ENCODE measurements at regions not wholly inside any gene's neighbourhood (a gene's known extent, or its start where the extent isn't known, plus 50 kb on each side); places are given as distances from the start of the nearest gene placed in this dataset.
A peak's percentile ranks its signal among the peaks of the same experiment; 100 is the strongest.

DNA sequence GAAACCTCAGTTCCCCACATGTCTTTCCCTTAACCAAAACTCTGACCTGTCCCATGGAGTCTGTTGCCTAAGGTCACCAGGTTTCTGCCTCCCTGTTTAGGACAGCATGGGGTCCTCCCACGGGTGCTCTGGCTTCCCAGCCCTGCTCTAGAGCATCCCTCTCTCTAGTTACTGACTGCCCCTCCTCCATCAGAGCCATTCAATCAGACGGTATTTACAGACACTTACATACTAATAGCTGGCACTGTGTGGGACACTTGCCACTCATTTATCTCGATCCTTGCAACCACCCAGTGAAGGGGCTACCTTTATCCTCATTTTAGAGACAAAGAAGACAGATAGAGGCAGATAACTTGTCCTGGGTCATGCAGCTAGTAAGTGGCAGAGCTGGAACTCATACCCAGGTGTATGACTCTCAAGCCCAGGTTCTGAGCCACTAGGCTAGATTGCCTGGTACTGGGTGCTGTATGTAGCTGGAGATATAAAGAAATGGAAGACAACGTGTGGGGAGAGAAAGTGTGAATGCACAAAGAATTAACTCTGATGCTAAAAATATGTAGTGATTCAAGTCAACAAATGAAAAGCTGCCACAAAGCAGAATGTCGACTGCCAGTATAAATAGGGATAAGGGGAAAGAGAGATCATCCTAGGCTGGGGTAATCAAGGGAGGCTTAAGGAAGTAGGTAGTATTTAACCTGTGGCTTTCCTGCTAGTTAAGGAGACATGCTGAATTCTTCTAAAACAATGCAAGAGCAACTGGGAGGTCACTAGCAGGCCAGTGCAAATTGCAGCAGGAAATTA, 52.5 kb upstream of the PDE8B start:
- DNase-seq (ENCODE audit: low read depth), result no peak
- in situ Hi-C loops (cut with HindIII; ENCODE audit: low pct_unique_long_range_greater_than_20kb, low sequenced_read_pairs), result no loop called here

DNA sequence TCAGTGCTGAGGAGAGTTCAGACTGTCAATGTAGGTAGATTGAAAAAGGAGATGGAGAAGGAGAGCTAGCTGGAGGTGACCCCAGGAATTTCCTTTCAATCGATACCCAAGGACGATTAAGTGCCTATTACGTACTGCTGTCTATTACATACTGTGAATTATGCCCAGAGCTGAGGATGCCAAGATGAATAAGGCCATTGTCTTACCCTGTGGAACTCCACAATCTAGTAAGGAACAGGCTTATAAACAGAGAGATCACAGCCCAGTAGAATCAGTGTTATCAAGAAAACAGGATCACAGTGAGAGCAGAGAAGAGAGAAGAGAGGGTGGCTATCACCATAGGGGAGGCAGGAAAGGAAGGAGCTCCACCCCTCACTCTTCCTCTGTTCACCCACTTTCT, 54.1 kb upstream of the PDE8B start:
- no peak for DNase-seq (ENCODE audit: low read depth)
- in situ Hi-C loops (cut with HindIII; ENCODE audit: low pct_unique_long_range_greater_than_20kb, low sequenced_read_pairs), result no loop called here

- no peak for DNase-seq (ENCODE audit: low read depth)
- in situ Hi-C loops (cut with HindIII; ENCODE audit: low pct_unique_long_range_greater_than_20kb, low sequenced_read_pairs), result no loop called here
These were observed 55.2 kb upstream of the PDE8B start for GRCh38 chr5:77155179-77155785.

DNA sequence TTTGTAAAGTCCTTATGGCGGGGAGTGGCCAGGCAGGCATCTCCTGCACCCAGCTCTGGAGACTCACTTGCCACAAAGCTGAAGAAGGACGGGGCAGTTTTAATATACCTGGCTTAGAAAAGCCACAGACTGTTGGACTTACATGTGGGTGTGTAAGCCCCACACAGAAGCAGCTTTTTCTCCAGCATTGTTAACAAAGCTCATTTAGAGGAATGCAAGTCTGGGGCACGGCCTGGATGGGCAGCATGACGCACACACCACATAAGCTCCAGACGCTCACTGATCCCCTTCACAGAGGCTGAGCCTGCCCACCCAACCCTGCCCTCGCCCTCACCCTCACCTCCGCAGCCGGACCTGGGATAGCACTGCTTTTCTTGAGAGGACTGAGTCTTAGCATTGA, 58.0 kb upstream of the PDE8B start:
- in situ Hi-C loops (cut with HindIII; ENCODE audit: low pct_unique_long_range_greater_than_20kb, low sequenced_read_pairs), result no loop called here
- no peak for DNase-seq (ENCODE audit: low read depth)

- DNase-seq (ENCODE audit: low read depth), result no peak
- in situ Hi-C loops (cut with HindIII; ENCODE audit: low pct_unique_long_range_greater_than_20kb, low sequenced_read_pairs), result no loop called here
These were observed 59.0 kb upstream of the PDE8B start for GRCh38 chr5:77151501-77151900.

DNA sequence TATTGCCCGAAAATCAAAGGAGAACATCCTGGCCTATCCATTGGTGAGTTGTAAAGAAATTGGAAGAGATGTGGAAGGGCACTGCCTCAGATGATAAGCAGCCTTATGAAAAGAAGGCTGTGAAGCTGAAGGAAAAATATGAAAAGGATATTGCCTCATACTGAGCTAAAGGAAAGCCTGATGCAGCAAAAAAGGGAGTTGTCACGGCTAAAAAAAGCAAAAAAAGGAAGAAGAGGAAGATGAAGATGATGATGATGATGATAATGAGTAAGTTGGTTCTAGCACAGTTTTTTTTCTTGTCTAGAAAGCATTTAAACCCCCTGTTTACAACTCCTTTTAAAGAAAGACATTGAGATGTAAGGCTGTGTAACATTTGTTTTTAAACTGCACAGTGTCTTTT, 59.8 kb upstream of the ZBED3 start:
- in situ Hi-C loops (cut with HindIII; ENCODE audit: low pct_unique_long_range_greater_than_20kb, low sequenced_read_pairs), result no loop called here

GRCh38 chr5:77145666-77146065, 58.6 kb upstream of the ZBED3 start:
- no peak for DNase-seq (ENCODE audit: low read depth)
- in situ Hi-C loops (cut with HindIII; ENCODE audit: low pct_unique_long_range_greater_than_20kb, low sequenced_read_pairs), result no loop called here

More for the DNA sequence above, 59.8 kb upstream of the ZBED3 start:
- no peak for DNase-seq (ENCODE audit: low read depth)

- DNase-seq (ENCODE audit: low read depth), result no peak
- in situ Hi-C loops (cut with HindIII; ENCODE audit: low pct_unique_long_range_greater_than_20kb, low sequenced_read_pairs), result no loop called here
These were observed 57.7 kb upstream of the ZBED3 start for GRCh38 chr5:77144837-77145139.

DNA sequence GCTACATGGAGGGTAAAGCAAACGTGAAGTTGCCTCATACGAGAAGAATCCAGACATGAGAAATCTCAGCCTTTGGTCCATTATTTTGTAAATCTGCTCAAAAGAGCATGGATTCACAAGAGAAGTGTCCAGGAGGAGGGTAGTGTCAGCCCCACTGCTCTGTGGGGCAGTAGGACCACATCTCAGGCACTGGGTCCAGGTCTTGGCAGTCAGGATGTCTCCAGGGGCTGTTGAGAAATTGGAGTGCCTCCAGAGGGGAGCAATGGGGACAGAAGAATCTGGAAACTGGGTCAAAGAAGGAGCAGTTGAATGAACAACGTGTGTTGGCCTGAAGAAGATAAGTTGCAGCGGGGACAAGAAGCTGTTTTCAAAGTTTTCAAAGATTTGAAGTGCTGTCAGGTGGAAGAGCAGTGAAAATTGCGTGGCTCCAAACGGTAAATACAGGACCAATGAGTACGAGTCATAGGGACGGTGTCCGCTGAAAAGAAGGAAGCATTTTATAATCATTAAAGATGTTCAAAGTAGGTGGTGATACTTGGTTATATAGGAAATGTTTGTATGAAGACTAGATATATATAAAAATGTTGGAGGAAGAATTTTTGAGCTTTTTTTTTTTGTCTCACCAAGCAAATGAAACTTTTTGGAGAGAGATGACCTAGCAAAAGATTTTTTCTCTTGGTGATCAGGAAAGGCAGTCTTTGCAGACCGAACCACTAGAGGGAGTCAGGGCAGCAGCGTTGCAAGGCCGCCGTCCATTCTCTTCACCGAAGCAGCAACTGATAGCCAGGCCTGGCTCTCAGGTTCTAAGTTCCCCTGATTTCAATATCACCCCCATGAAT, 57.1 kb upstream of the ZBED3 start:
- in situ Hi-C loops (cut with HindIII; ENCODE audit: low pct_unique_long_range_greater_than_20kb, low sequenced_read_pairs), result no loop called here

DNA sequence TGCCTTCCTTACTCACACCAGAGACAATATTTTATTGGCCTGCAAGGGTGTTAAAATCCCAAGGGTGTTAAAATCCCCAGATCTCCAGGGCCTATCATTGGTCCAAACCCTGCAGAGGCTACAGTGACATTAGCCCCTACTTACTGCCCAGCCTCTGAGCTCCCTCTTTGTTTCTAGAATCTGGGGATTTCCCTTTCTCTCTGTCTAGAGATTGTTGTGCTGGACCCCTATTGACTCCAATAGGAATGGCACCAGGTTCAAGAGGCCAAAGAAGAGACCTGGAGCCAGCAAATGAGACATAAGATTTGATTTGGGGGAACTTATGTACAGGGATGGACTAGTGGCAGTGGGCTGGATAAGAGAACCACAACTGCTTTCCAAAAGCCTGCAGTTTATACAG, 53.3 kb upstream of the ZBED3 start:
- DNase-seq (ENCODE audit: low read depth), result no peak
- in situ Hi-C loops (cut with HindIII; ENCODE audit: low pct_unique_long_range_greater_than_20kb, low sequenced_read_pairs), result no loop called here

More for the DNA sequence above, 57.1 kb upstream of the ZBED3 start:
- DNase-seq (ENCODE audit: low read depth), result peak; percentile 26

- in situ Hi-C loops (cut with HindIII; ENCODE audit: low pct_unique_long_range_greater_than_20kb, low sequenced_read_pairs), result no loop called here
- DNase-seq (ENCODE audit: low read depth), result no peak
These were observed 51.9 kb upstream of the ZBED3 start for GRCh38 chr5:77139001-77139400.

All from Caki2 (cell line).